GM19328 (cell line): ENCODE measurements at regions not wholly inside any gene's neighbourhood (a gene's known extent, or its start where the extent isn't known, plus 50 kb on each side); places are given as distances from the start of the nearest gene placed in this dataset.
A peak's percentile ranks its signal among the peaks of the same experiment; 100 is the strongest.

Experiments
- ATAC-seq: cut with Tn5 transposase; IDR thresholded peaks from one replicate; pipeline ENCODE4 v1.9.1; 2021; ENCODE audit warnings: mild to moderate bottlenecking, moderate library complexity; ENCODE audit not compliant: unreplicated experiment

DNA sequence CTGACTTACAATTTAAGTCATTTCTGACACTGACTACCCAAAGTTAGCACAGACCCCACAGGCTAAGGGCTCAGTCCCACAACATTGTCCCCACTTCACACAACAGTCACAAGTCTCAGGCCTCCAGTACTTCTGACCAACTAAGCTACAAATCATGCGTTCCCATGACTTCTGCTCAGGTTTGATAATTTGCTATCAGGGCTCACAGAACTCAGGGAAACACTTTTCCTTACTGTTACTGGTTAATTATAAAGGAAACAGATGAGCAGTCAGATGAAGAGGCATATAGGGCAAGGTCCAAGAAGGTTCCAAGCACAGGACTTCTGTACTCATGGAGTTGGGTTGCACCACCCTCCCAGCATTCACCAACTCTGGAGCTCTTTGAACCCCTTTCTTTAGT is 151.2 kb upstream of the TNR start:
- ATAC-seq, result no peak

DNA sequence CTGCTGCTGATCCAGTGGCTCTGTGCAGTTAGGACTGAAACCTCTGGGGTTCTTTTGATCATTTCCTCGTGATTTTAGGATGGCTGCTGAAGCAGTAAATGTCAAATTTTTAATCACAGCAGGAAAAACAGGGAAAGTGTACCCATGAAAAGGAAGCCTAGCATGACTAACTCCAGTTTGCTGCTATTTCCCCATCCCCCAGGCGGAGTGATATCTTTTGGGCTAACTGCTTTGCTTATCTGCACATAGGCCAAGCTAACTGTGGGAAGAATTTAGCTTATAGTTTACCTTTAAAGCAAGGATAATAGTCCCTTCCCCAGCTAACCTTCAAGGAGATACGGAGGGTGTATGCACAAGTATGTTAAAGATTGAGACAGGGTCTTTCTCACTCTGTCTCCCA is 149.8 kb upstream of the TNR start:
- no peak for ATAC-seq

DNA sequence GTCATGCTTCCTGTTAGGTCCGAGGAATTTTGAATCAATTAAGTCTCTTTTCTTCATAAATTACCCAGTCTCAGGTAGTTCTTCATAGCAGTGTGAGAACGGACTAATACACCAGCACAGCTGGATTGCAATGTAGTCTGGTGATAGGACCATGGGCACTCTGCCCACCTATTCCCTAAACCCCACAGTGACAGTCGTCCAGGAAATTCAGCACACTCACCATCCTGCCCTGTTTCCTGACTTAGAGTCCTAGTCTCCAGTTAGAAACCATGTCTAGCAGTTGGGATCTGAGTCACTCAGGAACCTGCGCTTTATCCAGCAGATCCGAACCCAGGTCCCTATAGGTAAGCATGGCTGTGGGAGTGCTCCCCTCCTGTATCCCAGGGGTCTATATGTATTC is 149.3 kb upstream of the TNR start:
- no peak for ATAC-seq

- no peak for ATAC-seq
Measured at GRCh38 chr1:175891783-175892309, 148.5 kb upstream of the TNR start.

- ATAC-seq, result no peak
Measured at GRCh38 chr1:175890958-175891357, 147.6 kb upstream of the TNR start.

GRCh38 chr1:175889848-175890247 is 146.5 kb upstream of the TNR start:
- ATAC-seq, result no peak

DNA sequence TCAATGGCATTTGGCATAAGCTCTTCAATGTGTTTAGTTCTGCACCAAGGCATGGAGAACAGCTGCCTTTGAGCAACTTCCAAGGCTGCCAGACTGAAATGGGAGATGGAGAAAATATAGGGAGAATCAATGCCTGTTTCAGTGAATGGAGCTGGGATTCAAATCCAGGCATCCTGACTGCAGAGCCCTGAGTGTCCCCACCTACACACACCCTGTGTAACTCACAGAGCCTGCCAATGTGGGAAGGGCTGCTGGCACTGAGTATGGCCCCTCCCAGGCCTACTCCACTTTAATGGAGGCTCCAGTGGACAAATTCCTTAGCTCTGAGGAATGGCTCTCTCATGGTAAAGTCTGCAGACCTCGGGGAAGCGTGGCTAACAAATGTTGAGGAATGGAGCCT is 145.6 kb upstream of the TNR start:
- no peak for ATAC-seq

- peak; percentile 76 for ATAC-seq
Measured at GRCh38 chr1:175887981-175888428, 144.6 kb upstream of the TNR start.

DNA sequence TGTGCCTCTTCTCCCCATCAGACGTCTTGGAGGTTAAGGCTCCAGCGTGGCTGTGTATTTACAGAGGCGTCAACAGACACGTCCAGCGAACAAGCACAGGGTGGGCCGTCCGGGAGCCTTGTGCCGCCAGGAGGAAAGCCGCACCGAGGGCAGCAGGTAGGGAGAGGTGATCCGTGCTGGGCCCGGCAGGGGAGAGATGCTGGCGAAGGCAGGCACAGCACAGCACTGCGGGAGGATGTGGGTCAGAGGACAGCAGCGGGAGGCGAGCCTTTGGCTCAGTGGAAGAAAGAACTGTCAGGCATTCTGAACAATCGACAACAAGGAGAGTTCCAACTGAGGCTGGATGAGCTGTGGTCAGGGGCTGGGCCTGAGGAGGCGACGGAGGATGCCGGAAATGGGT is 144.1 kb upstream of the TNR start:
- ATAC-seq, result no peak

DNA sequence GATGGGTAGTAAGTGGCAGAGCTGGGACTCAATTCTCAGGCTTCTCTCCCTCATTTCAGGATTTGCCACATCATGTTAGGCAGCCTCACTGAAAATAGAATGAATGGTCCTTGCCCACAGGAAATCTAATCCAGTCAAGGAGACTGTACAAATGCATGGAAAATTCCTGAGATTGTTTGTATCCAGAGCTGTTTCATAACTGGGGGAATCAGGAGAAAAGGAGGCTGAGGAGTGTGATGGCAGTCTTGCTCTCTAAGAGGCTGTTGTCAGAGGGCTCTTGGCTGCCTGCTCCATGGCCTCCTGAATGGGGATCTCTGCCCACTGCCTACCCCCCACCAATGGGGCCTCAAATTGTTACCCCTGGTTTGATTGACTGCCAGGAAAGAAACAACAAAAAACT is 141.9 kb upstream of the TNR start:
- ATAC-seq, result no peak

DNA sequence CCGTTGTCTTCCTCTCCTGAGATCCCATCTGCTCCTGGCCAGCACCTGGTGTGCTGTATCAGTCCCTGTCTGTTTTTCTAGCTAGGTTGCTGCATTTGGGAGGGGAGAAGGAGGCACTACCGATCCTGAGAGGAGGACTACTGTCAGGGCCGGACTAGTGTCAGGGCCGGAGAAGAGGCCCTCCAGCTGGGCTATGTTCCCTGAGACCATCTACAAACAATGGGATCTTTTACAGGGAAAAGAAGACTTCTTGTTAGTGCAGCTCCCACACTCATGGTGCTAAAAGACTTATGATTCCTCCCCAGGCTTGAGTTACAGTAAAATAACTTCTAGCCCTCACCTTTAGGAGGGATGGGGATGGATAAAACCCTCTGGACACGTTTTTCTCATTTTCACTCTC is 141.0 kb upstream of the TNR start:
- ATAC-seq, result no peak

- no peak for ATAC-seq
Measured at GRCh38 chr1:175882192-175882591, 138.8 kb upstream of the TNR start.

GRCh38 chr1:175881246-175881976 is 138.0 kb upstream of the TNR start:
- no peak for ATAC-seq

DNA sequence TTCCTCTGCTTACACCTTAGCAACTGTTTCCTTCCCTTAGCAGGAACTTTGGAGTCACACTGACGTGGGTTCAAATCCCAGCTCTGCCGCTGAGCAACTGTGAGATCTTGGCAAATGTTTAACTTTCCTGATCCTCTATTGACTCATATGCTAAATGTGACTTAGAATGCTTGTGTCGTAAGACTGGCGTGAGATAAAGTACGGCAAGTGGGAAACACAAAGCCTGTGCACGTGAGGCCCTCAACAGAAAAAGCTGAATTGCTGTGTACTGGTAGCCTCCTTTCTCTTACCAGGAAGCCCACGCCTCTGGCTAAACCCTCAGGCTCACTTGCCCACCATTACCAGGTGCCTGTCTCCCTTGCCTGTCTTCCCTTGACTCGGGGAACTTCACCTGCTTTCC is 135.4 kb upstream of the TNR start:
- ATAC-seq, result no peak

DNA sequence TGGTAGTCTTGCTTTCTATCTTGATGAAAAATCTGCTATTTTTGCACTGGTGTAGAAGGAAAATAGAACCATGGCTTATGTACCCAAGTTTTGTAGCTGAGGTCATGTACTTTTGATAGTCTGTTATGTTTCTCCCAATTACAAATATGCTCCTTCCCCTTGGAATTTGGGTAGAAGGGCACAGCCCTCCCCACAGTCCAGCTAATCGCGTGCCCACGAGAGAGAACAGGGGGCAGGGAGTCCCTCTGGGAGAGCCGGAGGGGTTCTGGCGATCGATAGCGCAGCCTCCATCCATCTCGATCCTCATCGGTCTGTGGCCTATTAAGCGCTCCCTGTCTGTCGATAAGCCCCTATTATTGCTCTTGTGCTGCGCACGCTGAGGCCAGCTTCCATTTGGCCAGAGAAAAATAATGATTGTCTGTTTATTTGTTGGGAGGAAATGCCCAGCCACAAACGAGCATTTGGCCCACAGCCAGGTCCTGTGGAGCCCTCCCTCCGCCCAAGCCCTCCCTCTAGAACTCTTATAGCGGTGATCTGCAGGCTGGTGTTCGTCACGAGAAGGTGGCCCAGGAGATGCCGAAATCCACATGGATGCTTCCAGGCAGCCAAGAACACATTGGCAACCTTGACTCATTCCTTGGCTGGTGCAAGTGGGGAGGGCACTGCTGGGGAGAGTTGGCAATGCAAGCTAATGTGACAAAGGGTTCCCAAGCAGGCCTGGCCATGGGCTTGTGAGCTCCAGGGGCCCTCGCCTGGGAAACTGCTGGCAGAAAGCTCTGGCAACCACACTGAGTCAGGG is 134.7 kb upstream of the TNR start:
- no peak for ATAC-seq

DNA sequence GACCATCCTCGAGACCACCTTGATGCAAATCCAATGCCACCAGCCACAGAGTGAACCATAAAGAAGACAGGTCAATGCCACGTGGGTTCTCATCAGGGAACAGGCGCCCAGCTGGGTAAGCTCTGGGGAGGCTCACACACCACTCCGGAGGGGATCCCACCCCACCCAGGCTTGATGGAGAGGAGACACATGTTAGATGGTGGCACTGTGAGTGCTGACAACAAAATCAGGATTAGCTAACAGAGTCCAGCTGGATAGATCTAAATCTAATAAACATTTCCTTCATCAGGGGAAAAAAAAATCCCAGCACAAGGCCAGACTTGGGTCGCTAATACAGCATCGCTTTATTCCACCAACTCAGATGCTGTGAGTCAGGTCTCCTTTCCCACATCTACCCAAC is 132.2 kb upstream of the TNR start:
- no peak for ATAC-seq

GRCh38 chr1:175874081-175874480 is 130.7 kb upstream of the TNR start:
- ATAC-seq, result no peak

GRCh38 chr1:175873290-175873935 is 130.0 kb upstream of the TNR start:
- ATAC-seq, result no peak

DNA sequence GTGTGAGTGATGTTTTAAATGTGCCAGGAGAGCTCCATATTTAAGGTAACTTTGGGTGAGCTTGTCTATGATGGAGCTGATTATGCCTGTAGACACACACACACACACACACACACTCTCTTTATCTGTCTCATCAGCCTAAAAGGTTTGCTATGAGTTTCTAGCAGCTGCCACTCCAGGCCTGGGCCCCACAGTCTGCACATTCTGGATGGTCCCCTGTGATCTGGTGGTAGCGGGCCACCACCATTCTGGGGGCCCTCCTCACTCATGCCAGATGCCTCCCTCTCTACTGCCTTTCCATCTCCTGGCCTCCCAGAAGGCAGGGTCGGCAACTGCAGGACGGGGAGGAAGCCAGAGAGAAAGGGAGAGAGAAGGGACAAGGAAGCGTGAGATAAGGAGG is 129.2 kb upstream of the TNR start:
- no peak for ATAC-seq

DNA sequence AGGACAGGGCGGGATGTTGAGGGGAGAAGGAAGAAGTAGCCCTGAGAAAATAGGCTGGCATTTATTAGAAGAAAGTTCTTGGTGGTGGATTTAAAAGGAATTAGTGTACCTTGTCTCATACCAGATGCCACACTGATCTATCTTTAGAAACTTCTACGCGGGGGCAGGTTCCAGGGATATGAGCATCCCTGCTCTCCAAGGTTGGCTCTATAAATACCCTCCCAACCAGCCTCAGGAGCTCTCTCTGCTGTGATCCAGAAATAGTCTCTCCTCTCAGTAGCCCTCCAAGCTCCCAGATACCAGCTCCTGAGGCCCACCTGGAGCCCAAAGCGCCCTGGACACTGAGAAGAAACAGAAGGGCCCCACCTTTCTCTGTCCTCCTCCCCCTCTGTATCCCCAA is 128.3 kb upstream of the TNR start:
- ATAC-seq, result no peak

DNA sequence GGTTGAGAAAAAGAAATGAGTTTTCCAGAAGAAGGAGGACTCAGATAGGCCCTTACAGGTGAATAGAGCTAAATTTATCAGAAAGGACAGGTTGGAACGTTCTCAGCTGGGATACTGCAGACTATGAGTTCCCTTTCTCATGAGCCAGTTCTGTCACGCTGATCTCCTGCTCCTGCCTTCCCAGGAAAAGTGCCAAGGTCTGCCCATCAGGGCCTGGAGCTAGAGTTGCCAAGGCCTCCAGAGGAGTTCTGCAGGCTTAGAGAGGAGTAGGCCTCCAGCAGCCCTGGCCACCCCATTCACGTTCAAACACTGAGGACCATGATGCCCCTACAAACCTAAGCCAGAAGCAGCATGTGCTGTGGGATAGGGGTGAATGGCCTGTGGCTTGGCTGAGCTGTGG is 126.8 kb upstream of the TNR start:
- no peak for ATAC-seq

GRCh38 chr1:175866776-175867175 is 123.4 kb upstream of the TNR start:
- no peak for ATAC-seq
